ENCODE measurements at regions not wholly inside any gene's neighbourhood (a gene's known extent, or its start where the extent isn't known, plus 50 kb on each side); places are given as distances from the start of the nearest gene placed in this dataset.
"Not testable (repeated sequence)": the region's sequence is repeated elsewhere in the genome, so short reads cannot be mapped to it uniquely, and the experiment has no call there.

GRCh38 chr11:87460842-87461637 lies 423.3 kb downstream of the TMEM135 start:
- no peak for DNase-seq (ENCODE audit: low read depth)

- DNase-seq (ENCODE audit: low read depth): no peak
These were observed 422.5 kb downstream of the TMEM135 start for GRCh38 chr11:87460279-87460678.

GRCh38 chr11:87459351-87459750 lies 421.6 kb downstream of the TMEM135 start:
- DNase-seq (ENCODE audit: low read depth): no peak

- no peak for DNase-seq (ENCODE audit: low read depth)
These were observed 418.8 kb downstream of the TMEM135 start for GRCh38 chr11:87456499-87456898.

GRCh38 chr11:87455180-87455579 lies 417.4 kb downstream of the TMEM135 start:
- DNase-seq (ENCODE audit: low read depth): no peak

GRCh38 chr11:87454241-87454640 lies 416.5 kb downstream of the TMEM135 start:
- no peak for DNase-seq (ENCODE audit: low read depth)

GRCh38 chr11:87453531-87454089 lies 415.9 kb downstream of the TMEM135 start:
- DNase-seq (ENCODE audit: low read depth): no peak

- DNase-seq (ENCODE audit: low read depth): not testable (repeated sequence)
These were observed 414.3 kb downstream of the TMEM135 start for GRCh38 chr11:87452025-87452424.

- no peak for DNase-seq (ENCODE audit: low read depth)
These were observed 413.7 kb downstream of the TMEM135 start for GRCh38 chr11:87451395-87451794.

- no peak for DNase-seq (ENCODE audit: low read depth)
These were observed 409.9 kb downstream of the TMEM135 start for GRCh38 chr11:87447606-87448005.

GRCh38 chr11:87444993-87445392 lies 407.3 kb downstream of the TMEM135 start:
- DNase-seq (ENCODE audit: low read depth): peak; percentile 47

- DNase-seq (ENCODE audit: low read depth): no peak
These were observed 406.0 kb downstream of the TMEM135 start for GRCh38 chr11:87443707-87444106.

GRCh38 chr11:87440076-87440770 lies 402.5 kb downstream of the TMEM135 start:
- no peak for DNase-seq (ENCODE audit: low read depth)

- DNase-seq (ENCODE audit: low read depth): no peak
These were observed 400.7 kb downstream of the TMEM135 start for GRCh38 chr11:87438416-87438815.

GRCh38 chr11:87437844-87438223 lies 400.1 kb downstream of the TMEM135 start:
- no peak for DNase-seq (ENCODE audit: low read depth)

GRCh38 chr11:87437133-87437843 lies 399.6 kb downstream of the TMEM135 start:
- DNase-seq (ENCODE audit: low read depth): no peak

GRCh38 chr11:87432022-87432421 lies 394.3 kb downstream of the TMEM135 start:
- DNase-seq (ENCODE audit: low read depth): no peak

- DNase-seq (ENCODE audit: low read depth): no peak
These were observed 393.7 kb downstream of the TMEM135 start for GRCh38 chr11:87431392-87431791.

- DNase-seq (ENCODE audit: low read depth): no peak
These were observed 393.1 kb downstream of the TMEM135 start for GRCh38 chr11:87430821-87431220.

GRCh38 chr11:87429996-87430395 lies 392.3 kb downstream of the TMEM135 start:
- no peak for DNase-seq (ENCODE audit: low read depth)

- DNase-seq (ENCODE audit: low read depth): no peak
These were observed 390.5 kb downstream of the TMEM135 start for GRCh38 chr11:87428266-87428665.

- no peak for DNase-seq (ENCODE audit: low read depth)
These were observed 388.2 kb downstream of the TMEM135 start for GRCh38 chr11:87425943-87426342.

- DNase-seq (ENCODE audit: low read depth): no peak
These were observed 387.7 kb downstream of the TMEM135 start for GRCh38 chr11:87425391-87425790.

All from stromal cell of bone marrow (primary cell).